GM23338 (cell line): ENCODE measurements at regions not wholly inside any gene's neighbourhood (a gene's known extent, or its start where the extent isn't known, plus 50 kb on each side); places are given as distances from the start of the nearest gene placed in this dataset.

Experiments
- ATAC-seq: fragments of 200-7000 bp; cut with Tn5 transposase; 3 replicates; pipeline ENCODE4 v1.9.1; 2020
- DNase-seq: peaks from one replicate; pipeline ENCODE4 v3.0.0-alpha.2; 2015; ENCODE audit warnings: low spot score
- H2AFZ ChIP-seq: fragments of 200-600 bp; sonication (generic); 2 replicates; pipeline ENCODE4 v1.8.0; 2016; ENCODE audit warnings: antibody characterized with exemption, mild to moderate bottlenecking, moderate library complexity
- H3F3A ChIP-seq: fragments of 200-600 bp; sonication (generic); replicated peaks from 2 replicates; pipeline ENCODE4 v1.8.0; 2017; ENCODE audit warnings: antibody characterized with exemption, mixed run types, low read depth
- H3K27ac ChIP-seq: fragments of 200-600 bp; sonication (generic); 2 replicates; pipeline ENCODE4 v1.6.1; 2016; ENCODE audit warnings: low read depth
- H3K27me3 ChIP-seq: fragments of 200-600 bp; sonication (generic); 2 replicates; pipeline ENCODE4 v1.8.0; 2016; ENCODE audit warnings: mild to moderate bottlenecking, mixed run types, moderate library complexity; ENCODE audit not compliant: insufficient read depth
- H3K36me3 ChIP-seq: fragments of 200-600 bp; sonication (generic); 2 replicates; pipeline ENCODE4 v1.8.0; 2016; ENCODE audit warnings: mild to moderate bottlenecking; ENCODE audit not compliant: insufficient read depth
- H3K4me1 ChIP-seq: fragments of 200-600 bp; sonication (generic); 2 replicates; pipeline ENCODE4 v1.8.0; 2016; ENCODE audit warnings: mild to moderate bottlenecking, moderate library complexity; ENCODE audit not compliant: insufficient read depth
- H3K4me2 ChIP-seq: fragments of 200-600 bp; sonication (generic); 2 replicates; pipeline ENCODE4 v1.7.1; 2017; ENCODE audit warnings: mixed run types
- H3K4me3 ChIP-seq: fragments of 200-600 bp; sonication (generic); 2 replicates; pipeline ENCODE4 v1.6.1; 2016; ENCODE audit warnings: mixed run types
- H3K79me2 ChIP-seq: fragments of 200-600 bp; sonication (generic); replicated peaks from 2 replicates; pipeline ENCODE4 v1.8.0; 2017; ENCODE audit warnings: mild to moderate bottlenecking; ENCODE audit not compliant: insufficient read depth
- H3K9me2 ChIP-seq: fragments of 200-600 bp; sonication (generic); 2 replicates; pipeline ENCODE4 v1.8.0; 2017; ENCODE audit not compliant: insufficient read depth
- H4K20me1 ChIP-seq: fragments of 200-600 bp; sonication (generic); replicated peaks from 2 replicates; pipeline ENCODE4 v1.8.0; 2017; ENCODE audit warnings: mild to moderate bottlenecking; ENCODE audit not compliant: insufficient read depth
- H3K27ac Mint-ChIP-seq: 2 replicates; pipeline ENCODE4 v1.8.0; 2020; ENCODE audit warnings: inconsistent platforms, mild to moderate bottlenecking, moderate library complexity, mixed read lengths
- H3K27me3 Mint-ChIP-seq: 3 replicates; pipeline ENCODE4 v1.8.0; 2022; ENCODE audit warnings: low read depth, mild to moderate bottlenecking, moderate library complexity, mixed read lengths, inconsistent platforms; ENCODE audit not compliant: insufficient read depth, poor library complexity
- H3K36me3 Mint-ChIP-seq: 3 replicates; pipeline ENCODE4 v1.8.0; 2021; ENCODE audit warnings: low read depth, mild to moderate bottlenecking, inconsistent platforms, moderate library complexity, mixed read lengths
- H3K4me1 Mint-ChIP-seq: 3 replicates; pipeline ENCODE4 v1.8.0; 2020; ENCODE audit warnings: mild to moderate bottlenecking, inconsistent platforms, mixed read lengths
- H3K4me3 Mint-ChIP-seq: 3 replicates; pipeline ENCODE4 v1.8.0; 2021; ENCODE audit warnings: moderate library complexity, mild to moderate bottlenecking, inconsistent platforms, mixed read lengths
- H3K9me3 Mint-ChIP-seq: 3 replicates; pipeline ENCODE4 v1.8.0; 2020; ENCODE audit warnings: moderate library complexity, mild to moderate bottlenecking, inconsistent platforms, mixed read lengths
- CREB1 ChIP-seq: fragments of 250-450 bp; sonication (Bioruptor Pico); IDR thresholded peaks from 2 replicates; pipeline ENCODE4 v1.5.0; 2020; ENCODE audit warnings: low read depth, mild to moderate bottlenecking, moderate library complexity
- CTCF ChIP-seq, 2 experiments: fragments of 200-600 bp in 1 of 2; sonication (generic) in 1 of 2; conservative IDR thresholded peaks; 2 replicates each; pipeline versions ENCODE4 v1.5.1 to v1.6.1; 2016 to 2017; ENCODE audit warnings: antibody characterized with exemption in 2 of 2, low read depth in 2 of 2, mild to moderate bottlenecking in 2 of 2, moderate library complexity in 1 of 2
- EZH2 ChIP-seq: fragments of 200-600 bp; sonication (generic); IDR thresholded peaks from one replicate; pipeline ENCODE4 v1.8.0; 2017; ENCODE audit warnings: antibody characterized with exemption, mild to moderate bottlenecking, low read depth; ENCODE audit not compliant: unreplicated experiment
- EZH2phosphoT487 ChIP-seq: fragments of 200-600 bp; sonication (generic); IDR thresholded peaks from one replicate; pipeline ENCODE4 v1.8.1; 2018; ENCODE audit warnings: antibody characterized with exemption; ENCODE audit not compliant: unreplicated experiment
- JUNB ChIP-seq: IDR thresholded peaks from one replicate; pipeline ENCODE4 v1.6.1; 2016; ENCODE audit warnings: antibody characterized with exemption; ENCODE audit not compliant: unreplicated experiment
- NANOG ChIP-seq: IDR thresholded peaks from 2 replicates; pipeline ENCODE4 v1.6.1; 2016; ENCODE audit warnings: antibody characterized with exemption, borderline replicate concordance
- STAT1 ChIP-seq: IDR thresholded peaks from one replicate; pipeline ENCODE4 v1.6.1; 2016; ENCODE audit warnings: antibody characterized with exemption; ENCODE audit not compliant: unreplicated experiment
- ZNF114 ChIP-seq: fragments of 250-450 bp; sonication (Bioruptor Pico); IDR thresholded peaks from 2 replicates; pipeline ENCODE4 v1.5.0; 2020; ENCODE audit warnings: mild to moderate bottlenecking, moderate library complexity
- ZNF331 ChIP-seq: fragments of 250-450 bp; sonication (Bioruptor Pico); IDR thresholded peaks from 2 replicates; pipeline ENCODE4 v1.5.0; 2020; ENCODE audit warnings: low read depth, mild to moderate bottlenecking, moderate library complexity
- TF ChIP-seq, protein P1 (sequence below): IDR thresholded peaks from 2 replicates; pipeline ENCODE4 v1.6.1; 2016; ENCODE audit warnings: antibody characterized with exemption
- TF ChIP-seq, protein P2 (sequence below): IDR thresholded peaks from one replicate; pipeline ENCODE4 v1.6.1; 2018; ENCODE audit warnings: antibody characterized with exemption; ENCODE audit not compliant: unreplicated experiment

- Histone ChIP-seq H3K79me2 (no peaks in the 10 kb centered on the region), H3K27ac (no peak overlapping the region), H4K20me1 (no peaks in the 10 kb centered on the region), H3K36me3 (no peaks in the 10 kb centered on the region), H3F3A (no peaks in the 10 kb centered on the region), H3K4me3 (no peak overlapping the region), H3K4me1 (no peaks in the 10 kb centered on the region), H3K27me3 (no peaks in the 10 kb centered on the region), H3K4me2 (no peak overlapping the region), H2AFZ (no peak overlapping the region), H3K9me2 (peaks cover 13% of the 10 kb centered on the region; the same call in 1 of the 2 replicates)
- Mint-ChIP-seq H3K4me1 (peaks cover 7% of the 10 kb centered on the region; the same call in 2 of the 3 replicates), H3K9me3 (no peaks in the 10 kb centered on the region), H3K36me3 (no peaks in the 10 kb centered on the region), H3K4me3 (no peak overlapping the region), H3K27ac (no peak overlapping the region), H3K27me3 (peaks cover 1% of the 10 kb centered on the region)
- TF ChIP-seq EZH2phosphoT487, result no peak
- TF ChIP-seq CTCF (conservative IDR thresholded peaks at IDR 0.05; ENCODE audit: low read depth in 2 of 2), result no peak
- ATAC-seq, result no peak
- DNase-seq, result no peak
Measured at GRCh38 chr1:173337126-173337525, 130.0 kb upstream of the TNFSF4 start.

- no peak overlapping the region for H2AFZ ChIP-seq
- H3F3A ChIP-seq, result no peaks in the 10 kb centered on the region
- ATAC-seq, result no peak
- H3K36me3 ChIP-seq, result no peaks in the 10 kb centered on the region
- H3K36me3 Mint-ChIP-seq, result no peaks in the 10 kb centered on the region
- peaks cover 13% of the 10 kb centered on the region; the same call in 1 of the 2 replicates for H3K9me2 ChIP-seq
- no peaks in the 10 kb centered on the region for H4K20me1 ChIP-seq
- no peaks in the 10 kb centered on the region for H3K27me3 ChIP-seq
- H3K79me2 ChIP-seq, result no peaks in the 10 kb centered on the region
- TF ChIP-seq EZH2 (no peak), ZNF114 (no peak), ZNF331 (CRISPR knock-in tag) (no peak), JUNB (no peak), CREB1 (CRISPR knock-in tag) (no peak), EZH2phosphoT487 (no peak), NANOG (no peak), STAT1 (no peak)
- TF ChIP-seq, protein P1, sequence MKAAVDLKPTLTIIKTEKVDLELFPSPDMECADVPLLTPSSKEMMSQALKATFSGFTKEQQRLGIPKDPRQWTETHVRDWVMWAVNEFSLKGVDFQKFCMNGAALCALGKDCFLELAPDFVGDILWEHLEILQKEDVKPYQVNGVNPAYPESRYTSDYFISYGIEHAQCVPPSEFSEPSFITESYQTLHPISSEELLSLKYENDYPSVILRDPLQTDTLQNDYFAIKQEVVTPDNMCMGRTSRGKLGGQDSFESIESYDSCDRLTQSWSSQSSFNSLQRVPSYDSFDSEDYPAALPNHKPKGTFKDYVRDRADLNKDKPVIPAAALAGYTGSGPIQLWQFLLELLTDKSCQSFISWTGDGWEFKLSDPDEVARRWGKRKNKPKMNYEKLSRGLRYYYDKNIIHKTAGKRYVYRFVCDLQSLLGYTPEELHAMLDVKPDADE, result no peak
- TF ChIP-seq, protein P2, sequence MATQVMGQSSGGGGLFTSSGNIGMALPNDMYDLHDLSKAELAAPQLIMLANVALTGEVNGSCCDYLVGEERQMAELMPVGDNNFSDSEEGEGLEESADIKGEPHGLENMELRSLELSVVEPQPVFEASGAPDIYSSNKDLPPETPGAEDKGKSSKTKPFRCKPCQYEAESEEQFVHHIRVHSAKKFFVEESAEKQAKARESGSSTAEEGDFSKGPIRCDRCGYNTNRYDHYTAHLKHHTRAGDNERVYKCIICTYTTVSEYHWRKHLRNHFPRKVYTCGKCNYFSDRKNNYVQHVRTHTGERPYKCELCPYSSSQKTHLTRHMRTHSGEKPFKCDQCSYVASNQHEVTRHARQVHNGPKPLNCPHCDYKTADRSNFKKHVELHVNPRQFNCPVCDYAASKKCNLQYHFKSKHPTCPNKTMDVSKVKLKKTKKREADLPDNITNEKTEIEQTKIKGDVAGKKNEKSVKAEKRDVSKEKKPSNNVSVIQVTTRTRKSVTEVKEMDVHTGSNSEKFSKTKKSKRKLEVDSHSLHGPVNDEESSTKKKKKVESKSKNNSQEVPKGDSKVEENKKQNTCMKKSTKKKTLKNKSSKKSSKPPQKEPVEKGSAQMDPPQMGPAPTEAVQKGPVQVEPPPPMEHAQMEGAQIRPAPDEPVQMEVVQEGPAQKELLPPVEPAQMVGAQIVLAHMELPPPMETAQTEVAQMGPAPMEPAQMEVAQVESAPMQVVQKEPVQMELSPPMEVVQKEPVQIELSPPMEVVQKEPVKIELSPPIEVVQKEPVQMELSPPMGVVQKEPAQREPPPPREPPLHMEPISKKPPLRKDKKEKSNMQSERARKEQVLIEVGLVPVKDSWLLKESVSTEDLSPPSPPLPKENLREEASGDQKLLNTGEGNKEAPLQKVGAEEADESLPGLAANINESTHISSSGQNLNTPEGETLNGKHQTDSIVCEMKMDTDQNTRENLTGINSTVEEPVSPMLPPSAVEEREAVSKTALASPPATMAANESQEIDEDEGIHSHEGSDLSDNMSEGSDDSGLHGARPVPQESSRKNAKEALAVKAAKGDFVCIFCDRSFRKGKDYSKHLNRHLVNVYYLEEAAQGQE, result no peak
- H3K9me3 Mint-ChIP-seq, result no peaks in the 10 kb centered on the region
- H3K4me3 Mint-ChIP-seq, result no peak overlapping the region
- H3K4me2 ChIP-seq, result no peak overlapping the region
- H3K27ac Mint-ChIP-seq, result no peak overlapping the region
- H3K27ac ChIP-seq, result no peak overlapping the region
- no peaks in the 10 kb centered on the region for H3K4me1 Mint-ChIP-seq
- H3K4me3 ChIP-seq, result no peak overlapping the region
- H3K27me3 Mint-ChIP-seq, result peaks cover 1% of the 10 kb centered on the region
- no peak for DNase-seq
- no peaks in the 10 kb centered on the region for H3K4me1 ChIP-seq
Measured at GRCh38 chr1:173341307-173341706, 134.2 kb upstream of the TNFSF4 start.
